OCI-LY3 (cell line): ENCODE measurements at regions not wholly inside any gene's neighbourhood (a gene's known extent, or its start where the extent isn't known, plus 50 kb on each side); places are given as distances from the start of the nearest gene placed in this dataset.

ENCODE experiments used
- CTCF ChIP-seq: fragments of 200-600, 300-600 bp; sonication (generic); IDR thresholded peaks from 2 replicates; pipeline ENCODE4 v1.5.1; 2014; ENCODE audit warnings: antibody characterized with exemption, low read length, low read depth
- EZH2phosphoT487 ChIP-seq: fragments of 200-600 bp; shearing (Covaris generic); IDR thresholded peaks from 2 replicates; pipeline ENCODE4 v1.6.1; 2018; ENCODE audit warnings: antibody characterized with exemption, mixed run types, low read depth

GRCh38 chr3:59608356-59608755 is 558.5 kb upstream of the CFAP20DC start:
- TF ChIP-seq CTCF (no peak), EZH2phosphoT487 (no peak)
